HCT116 (cell line): ENCODE measurements at regions not wholly inside any gene's neighbourhood (a gene's known extent, or its start where the extent isn't known, plus 50 kb on each side); places are given as distances from the start of the nearest gene placed in this dataset.

Experiments used
- ATAC-seq: fragments of 200-7000 bp; cut with Tn5 transposase; 2 replicates; pipeline ENCODE4 v1.9.1; 2020; ENCODE audit warnings: mild to moderate bottlenecking, moderate library complexity
- BruUV-seq: library from RNA; stranded (reverse); fragments of 400-500 nt; replicated peaks from 2 replicates; lab custom pipeline; 2021; lab: Mats Ljungman, UMichigan
- CTCF ChIA-PET: fragments of 300-600 bp; sonication (Branson Sonifier 250); formaldehyde crosslinking; loops from one replicate; lab custom pipeline; 2021; ENCODE audit warnings: antibody characterized with exemption; lab: Charles Lee
- POLR2A ChIA-PET: fragments of 300-600, 350-600 bp; sonication (Branson Sonifier 250); formaldehyde crosslinking; loops from one replicate; lab custom pipeline; 2021; ENCODE audit warnings: antibody characterized with exemption; lab: Charles Lee
- RAD21 ChIA-PET, 2 experiments: fragments of 300-600 bp; sonication (Branson Sonifier 250); formaldehyde crosslinking; loops; one replicate each; lab custom pipeline; 2023; ENCODE audit warnings: low total read pairs in 2 of 2; ENCODE audit not compliant: uncharacterized antibody in 2 of 2, unreplicated experiment in 2 of 2, low non-redundant PET in 1 of 2; lab: Charles Lee
- DNase-seq: peaks from one replicate; pipeline ENCODE4 v3.0.0-alpha.2; 2010; ENCODE audit warnings: low read depth, low spot score
- H2AFZ ChIP-seq: fragments of 200-600 bp; shearing (Covaris generic), sonication (generic); 2 replicates; pipeline ENCODE4 v1.6.1; 2017; ENCODE audit warnings: low read depth, mixed run types, mixed read lengths, antibody characterized with exemption, low read length; ENCODE audit not compliant: poor library complexity, severe bottlenecking
- H3K27ac ChIP-seq: 2 replicates; pipeline ENCODE4 v1.5.1; 2012; ENCODE audit warnings: low read depth, low read length
- H3K27me3 ChIP-seq: fragments of 200-600 bp; sonication (generic); 2 replicates; pipeline ENCODE4 v1.6.1; 2016; ENCODE audit warnings: mixed run types, low read length, mixed read lengths; ENCODE audit not compliant: insufficient read depth
- H3K36me3 ChIP-seq, 2 experiments: fragments of 200-500 bp in 1 of 2; fragments of 200-600 bp in 1 of 2; sonication (Bioruptor generic) in 1 of 2; sonication (generic) in 1 of 2; 2 replicates each; pipeline versions ENCODE4 v1.5.1 to v1.6.1; 2014 to 2016; ENCODE audit warnings: low read length in 2 of 2, inconsistent platforms in 1 of 2, mixed read lengths in 1 of 2, mixed run types in 1 of 2; ENCODE audit not compliant: insufficient read depth in 2 of 2, control insufficient read depth in 1 of 2
- H3K4me1 ChIP-seq, 2 experiments: fragments of 200-600 bp in 1 of 2; sonication (generic) in 1 of 2; 2 replicates each; pipeline versions ENCODE4 v1.5.1 to v1.6.1; 2012 to 2017; ENCODE audit warnings: low read length in 2 of 2, inconsistent platforms in 1 of 2, mild to moderate bottlenecking in 1 of 2, mixed read lengths in 1 of 2, mixed run types in 1 of 2, moderate library complexity in 1 of 2; ENCODE audit not compliant: insufficient read depth in 2 of 2, control insufficient read depth in 1 of 2
- H3K4me2 ChIP-seq: fragments of 200-600 bp; sonication (generic); 2 replicates; pipeline ENCODE4 v1.6.1; 2017; ENCODE audit warnings: mixed run types, low read length, mixed read lengths
- H3K4me3 ChIP-seq, 2 experiments: fragments of 200-600 bp in 1 of 2; sonication (generic) in 1 of 2; replicated peaks in 1 of 2; 2 replicates each; pipeline ENCODE4 v1.5.1; 2011 to 2016; ENCODE audit warnings: low read length in 2 of 2, control low read depth in 1 of 2, low read depth in 1 of 2, mild to moderate bottlenecking in 1 of 2, mixed read lengths in 1 of 2, mixed run types in 1 of 2
- H3K79me2 ChIP-seq: fragments of 200-600 bp; sonication (generic); 2 replicates; pipeline ENCODE4 v1.6.1; 2017; ENCODE audit warnings: mild to moderate bottlenecking, mixed run types, low read length, moderate library complexity, mixed read lengths; ENCODE audit not compliant: insufficient read depth
- H3K9ac ChIP-seq: fragments of 200-600 bp; sonication (generic); 2 replicates; pipeline ENCODE4 v1.6.1; 2016; ENCODE audit warnings: low read length, mixed read lengths
- H3K9me2 ChIP-seq: fragments of 200-600 bp; sonication (generic), shearing (Covaris generic); 2 replicates; pipeline ENCODE4 v1.6.1; 2017; ENCODE audit warnings: mixed run types, mild to moderate bottlenecking, moderate library complexity; ENCODE audit not compliant: insufficient read depth
- H3K9me3 ChIP-seq, 2 experiments: fragments of 200-500 bp in 1 of 2; fragments of 200-600 bp in 1 of 2; sonication (Bioruptor generic) in 1 of 2; sonication (generic) in 1 of 2; 2 replicates each; pipeline ENCODE4 v1.6.1; 2014 to 2017; ENCODE audit warnings: low read length in 2 of 2, mixed read lengths in 2 of 2, inconsistent platforms in 1 of 2, low read depth in 1 of 2, mild to moderate bottlenecking in 1 of 2, mixed run types in 1 of 2, moderate library complexity in 1 of 2; ENCODE audit not compliant: control insufficient read depth in 1 of 2, insufficient read depth in 1 of 2
- H4K20me1 ChIP-seq: fragments of 200-600 bp; sonication (generic), shearing (Covaris generic); 2 replicates; pipeline ENCODE4 v1.6.1; 2017; ENCODE audit warnings: mixed run types, mild to moderate bottlenecking, moderate library complexity; ENCODE audit not compliant: insufficient read depth
- CBX3 ChIP-seq: IDR thresholded peaks from 2 replicates; pipeline ENCODE4 v1.6.1; 2012; ENCODE audit warnings: low read depth
- CEBPB ChIP-seq: IDR thresholded peaks from 2 replicates; pipeline ENCODE4 v1.6.1; 2012; ENCODE audit warnings: low read depth
- EGR1 ChIP-seq: IDR thresholded peaks from 2 replicates; pipeline ENCODE4 v1.6.1; 2012; ENCODE audit warnings: low read depth
- EZH2 ChIP-seq: fragments of 200-600 bp; sonication (generic); IDR thresholded peaks from 2 replicates; pipeline ENCODE4 v1.6.1; 2017; ENCODE audit warnings: antibody characterized with exemption, mixed run types
- EZH2phosphoT487 ChIP-seq: fragments of 200-600 bp; IDR thresholded peaks from 2 replicates; pipeline ENCODE4 v1.6.1; 2018; ENCODE audit warnings: antibody characterized with exemption, borderline replicate concordance
- FOSL1 ChIP-seq: IDR thresholded peaks from 2 replicates; pipeline ENCODE4 v1.6.1; 2012; ENCODE audit warnings: low read depth
- JUND ChIP-seq: IDR thresholded peaks from 2 replicates; pipeline ENCODE4 v1.6.1; 2012
- MAX ChIP-seq: IDR thresholded peaks from 2 replicates; pipeline ENCODE4 v1.6.1; 2012
- POLR2A ChIP-seq: IDR thresholded peaks from 2 replicates; pipeline ENCODE4 v1.7.0; 2011; ENCODE audit warnings: borderline replicate concordance; ENCODE audit not compliant: insufficient read depth, insufficient read length; ENCODE audit errors: extremely low read depth
- RAD21 ChIP-seq: IDR thresholded peaks from 2 replicates; pipeline ENCODE4 v1.6.1; 2012; ENCODE audit warnings: low read depth, mild to moderate bottlenecking
- REST ChIP-seq: IDR thresholded peaks from 2 replicates; pipeline ENCODE4 v1.6.1; 2012; ENCODE audit warnings: low read depth
- SIN3A ChIP-seq: IDR thresholded peaks from 2 replicates; pipeline ENCODE4 v1.6.1; 2012; ENCODE audit warnings: low read depth
- SP1 ChIP-seq: IDR thresholded peaks from 2 replicates; pipeline ENCODE4 v1.6.1; 2012; ENCODE audit warnings: low read depth
- YY1 ChIP-seq: IDR thresholded peaks from 2 replicates; pipeline ENCODE4 v1.6.1; 2011; ENCODE audit warnings: low read length, low read depth, moderate library complexity, mild to moderate bottlenecking; ENCODE audit not compliant: insufficient replicate concordance; ENCODE audit errors: extremely low read depth
- ZBTB33 ChIP-seq: IDR thresholded peaks from 2 replicates; pipeline ENCODE4 v1.6.1; 2011; ENCODE audit warnings: mild to moderate bottlenecking, low read length, moderate library complexity; ENCODE audit not compliant: insufficient replicate concordance; ENCODE audit errors: extremely low read depth
- ZFX ChIP-seq: fragments of 450-650 bp; IDR thresholded peaks from 2 replicates; pipeline ENCODE4 v1.6.1; 2017
- intact Hi-C: fragments of 100-400 bp; cut with micrococcal nuclease; formaldehyde crosslinking; loops from 2 replicates; pipeline ENCODE4 v1.10.0; 2022

- TF ChIP-seq CBX3: no peak
- no peak for TF ChIP-seq REST
- TF ChIP-seq ZFX: no peak
- TF ChIP-seq EZH2phosphoT487: no peak
- TF ChIP-seq SP1: no peak
- no peak for TF ChIP-seq RAD21
- no peak for TF ChIP-seq FOSL1
- TF ChIP-seq JUND: no peak
- no peak for TF ChIP-seq YY1
- TF ChIP-seq POLR2A: no peak
- TF ChIP-seq EGR1: no peak
- TF ChIP-seq EZH2: no peak
- no peak for TF ChIP-seq ZBTB33
- TF ChIP-seq SIN3A: no peak
- TF ChIP-seq MAX: no peak
- TF ChIP-seq CEBPB: no peak
- no TSS peak for BruUV-seq
- ATAC-seq (no peak), DNase-seq (no peak)
- Histone ChIP-seq H4K20me1 (no peaks in the 10 kb centered on the region), H3K9me3 (peaks cover 12 to 23% of the 10 kb centered on the region in 2 experiments; a peak in 3 of 4 replicates), H3K36me3 (no peaks in the 10 kb centered on the region), H3K4me3 (no peak overlapping the region), H3K27me3 (no peaks in the 10 kb centered on the region), H3K27ac (no peak overlapping the region), H3K79me2 (no peaks in the 10 kb centered on the region), H3K4me2 (no peak overlapping the region), H3K9ac (no peak overlapping the region), H3K4me1 (no peaks in the 10 kb centered on the region), H2AFZ (no peak overlapping the region), H3K9me2 (no peaks in the 10 kb centered on the region)
- ChIA-PET RAD21 (no interaction called here), CTCF (no interaction called here), POLR2A (no interaction called here)
- intact Hi-C loops: no loop called here
Observed at GRCh38 chr4:63325140-63325539, 1084.1 kb downstream of the TECRL start.
